Umbilical cord (tissue), 1 donor: ENCODE measurements at regions not wholly inside any gene's neighbourhood (a gene's known extent, or its start where the extent isn't known, plus 50 kb on each side); places are given as distances from the start of the nearest gene placed in this dataset.

Experiments used
- DNase-seq: peaks from one replicate; pipeline ENCODE4 v3.0.0-alpha.2; 2015; ENCODE audit warnings: low spot score

- DNase-seq: no peak
Measured at GRCh38 chr7:51802718-51803117, 486.1 kb upstream of the COBL start.

GRCh38 chr7:51797371-51797770 lies 480.8 kb upstream of the COBL start:
- DNase-seq: no peak

GRCh38 chr7:51792796-51793195 lies 476.2 kb upstream of the COBL start:
- DNase-seq: no peak

- DNase-seq: peak; percentile 28
Measured at GRCh38 chr7:51789489-51789888, 472.9 kb upstream of the COBL start.

GRCh38 chr7:51786284-51786683 lies 469.7 kb upstream of the COBL start:
- DNase-seq: no peak

GRCh38 chr7:51785876-51786275 lies 469.3 kb upstream of the COBL start:
- DNase-seq: no peak

- DNase-seq: no peak
Measured at GRCh38 chr7:51785171-51785570, 468.6 kb upstream of the COBL start.

- no peak for DNase-seq
Measured at GRCh38 chr7:51783241-51783640, 466.6 kb upstream of the COBL start.

- DNase-seq: no peak
Measured at GRCh38 chr7:51778121-51778520, 461.5 kb upstream of the COBL start.

GRCh38 chr7:51774178-51774577 lies 457.6 kb upstream of the COBL start:
- DNase-seq: no peak

- DNase-seq: no peak
Measured at GRCh38 chr7:51772190-51772589, 455.6 kb upstream of the COBL start.

- no peak for DNase-seq
Measured at GRCh38 chr7:51764976-51765375, 448.4 kb upstream of the COBL start.

GRCh38 chr7:51759985-51760384 lies 443.4 kb upstream of the COBL start:
- no peak for DNase-seq

- no peak for DNase-seq
Measured at GRCh38 chr7:51757960-51758359, 441.4 kb upstream of the COBL start.

- DNase-seq: peak; percentile 21
Measured at GRCh38 chr7:51732951-51733350, 416.3 kb upstream of the COBL start.

GRCh38 chr7:51732116-51732515 lies 415.5 kb upstream of the COBL start:
- DNase-seq: no peak

GRCh38 chr7:51731075-51731474 lies 414.5 kb upstream of the COBL start:
- no peak for DNase-seq

GRCh38 chr7:51727441-51727840 lies 410.8 kb upstream of the COBL start:
- peak; percentile 7 for DNase-seq

GRCh38 chr7:51706851-51707250 lies 390.2 kb upstream of the COBL start:
- no peak for DNase-seq

GRCh38 chr7:51705701-51706100 lies 389.1 kb upstream of the COBL start:
- no peak for DNase-seq

GRCh38 chr7:51702673-51703072 lies 386.1 kb upstream of the COBL start:
- no peak for DNase-seq

GRCh38 chr7:51701935-51702334 lies 385.3 kb upstream of the COBL start:
- no peak for DNase-seq

GRCh38 chr7:51700593-51701215 lies 384.1 kb upstream of the COBL start:
- DNase-seq: no peak

- DNase-seq: no peak
Measured at GRCh38 chr7:51693258-51693657, 376.6 kb upstream of the COBL start.
